ENCODE measurements at regions not wholly inside any gene's neighbourhood (a gene's known extent, or its start where the extent isn't known, plus 50 kb on each side); places are given as distances from the start of the nearest gene placed in this dataset.

GRCh38 chr14:49057838-49058510 lies 528.2 kb downstream of the RPS29 start:
- TF ChIP-seq CTCF (IDR thresholded peaks at IDR 0.05), result no peak
- TF ChIP-seq POLR2A (IDR thresholded peaks at IDR 0.05), result no peak
- TF ChIP-seq EP300 (IDR thresholded peaks at IDR 0.05; ENCODE audit: low read depth), result no peak
